GM23338 (cell line): ENCODE measurements at regions not wholly inside any gene's neighbourhood (a gene's known extent, or its start where the extent isn't known, plus 50 kb on each side); places are given as distances from the start of the nearest gene placed in this dataset.

Experiments
- EZH2 ChIP-seq: fragments of 200-600 bp; sonication (generic); IDR thresholded peaks from one replicate; pipeline ENCODE4 v1.8.0; 2017; ENCODE audit warnings: antibody characterized with exemption, mild to moderate bottlenecking, low read depth; ENCODE audit not compliant: unreplicated experiment
- EZH2phosphoT487 ChIP-seq: fragments of 200-600 bp; sonication (generic); IDR thresholded peaks from one replicate; pipeline ENCODE4 v1.8.1; 2018; ENCODE audit warnings: antibody characterized with exemption; ENCODE audit not compliant: unreplicated experiment
- JUNB ChIP-seq: IDR thresholded peaks from one replicate; pipeline ENCODE4 v1.6.1; 2016; ENCODE audit warnings: antibody characterized with exemption; ENCODE audit not compliant: unreplicated experiment
- POLR2AphosphoS5 ChIP-seq: IDR thresholded peaks from 2 replicates; pipeline ENCODE4 v1.6.1; 2016; ENCODE audit warnings: antibody characterized with exemption, low read depth
- STAT1 ChIP-seq: IDR thresholded peaks from one replicate; pipeline ENCODE4 v1.6.1; 2016; ENCODE audit warnings: antibody characterized with exemption; ENCODE audit not compliant: unreplicated experiment
- ZNF462 ChIP-seq: fragments of 250-450 bp; sonication (Bioruptor Pico); IDR thresholded peaks from 2 replicates; pipeline ENCODE4 v1.5.0; 2020; ENCODE audit warnings: mild to moderate bottlenecking, moderate library complexity
- TF ChIP-seq, protein P1 (sequence below), 2 experiments: fragments of 200-600 bp in 1 of 2; sonication (generic) in 1 of 2; conservative IDR thresholded peaks; 2 replicates each; pipeline versions ENCODE4 v1.5.1 to v1.6.1; 2016 to 2017; ENCODE audit warnings: antibody characterized with exemption in 2 of 2, low read depth in 2 of 2, mild to moderate bottlenecking in 2 of 2, moderate library complexity in 1 of 2
- TF ChIP-seq, protein P2 (sequence below): IDR thresholded peaks from one replicate; pipeline ENCODE4 v1.6.1; 2018; ENCODE audit warnings: antibody characterized with exemption; ENCODE audit not compliant: unreplicated experiment

- TF ChIP-seq, protein P1, sequence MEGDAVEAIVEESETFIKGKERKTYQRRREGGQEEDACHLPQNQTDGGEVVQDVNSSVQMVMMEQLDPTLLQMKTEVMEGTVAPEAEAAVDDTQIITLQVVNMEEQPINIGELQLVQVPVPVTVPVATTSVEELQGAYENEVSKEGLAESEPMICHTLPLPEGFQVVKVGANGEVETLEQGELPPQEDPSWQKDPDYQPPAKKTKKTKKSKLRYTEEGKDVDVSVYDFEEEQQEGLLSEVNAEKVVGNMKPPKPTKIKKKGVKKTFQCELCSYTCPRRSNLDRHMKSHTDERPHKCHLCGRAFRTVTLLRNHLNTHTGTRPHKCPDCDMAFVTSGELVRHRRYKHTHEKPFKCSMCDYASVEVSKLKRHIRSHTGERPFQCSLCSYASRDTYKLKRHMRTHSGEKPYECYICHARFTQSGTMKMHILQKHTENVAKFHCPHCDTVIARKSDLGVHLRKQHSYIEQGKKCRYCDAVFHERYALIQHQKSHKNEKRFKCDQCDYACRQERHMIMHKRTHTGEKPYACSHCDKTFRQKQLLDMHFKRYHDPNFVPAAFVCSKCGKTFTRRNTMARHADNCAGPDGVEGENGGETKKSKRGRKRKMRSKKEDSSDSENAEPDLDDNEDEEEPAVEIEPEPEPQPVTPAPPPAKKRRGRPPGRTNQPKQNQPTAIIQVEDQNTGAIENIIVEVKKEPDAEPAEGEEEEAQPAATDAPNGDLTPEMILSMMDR (conservative IDR thresholded peaks at IDR 0.05; ENCODE audit: low read depth in 2 of 2): no peak
- TF ChIP-seq, protein P2, sequence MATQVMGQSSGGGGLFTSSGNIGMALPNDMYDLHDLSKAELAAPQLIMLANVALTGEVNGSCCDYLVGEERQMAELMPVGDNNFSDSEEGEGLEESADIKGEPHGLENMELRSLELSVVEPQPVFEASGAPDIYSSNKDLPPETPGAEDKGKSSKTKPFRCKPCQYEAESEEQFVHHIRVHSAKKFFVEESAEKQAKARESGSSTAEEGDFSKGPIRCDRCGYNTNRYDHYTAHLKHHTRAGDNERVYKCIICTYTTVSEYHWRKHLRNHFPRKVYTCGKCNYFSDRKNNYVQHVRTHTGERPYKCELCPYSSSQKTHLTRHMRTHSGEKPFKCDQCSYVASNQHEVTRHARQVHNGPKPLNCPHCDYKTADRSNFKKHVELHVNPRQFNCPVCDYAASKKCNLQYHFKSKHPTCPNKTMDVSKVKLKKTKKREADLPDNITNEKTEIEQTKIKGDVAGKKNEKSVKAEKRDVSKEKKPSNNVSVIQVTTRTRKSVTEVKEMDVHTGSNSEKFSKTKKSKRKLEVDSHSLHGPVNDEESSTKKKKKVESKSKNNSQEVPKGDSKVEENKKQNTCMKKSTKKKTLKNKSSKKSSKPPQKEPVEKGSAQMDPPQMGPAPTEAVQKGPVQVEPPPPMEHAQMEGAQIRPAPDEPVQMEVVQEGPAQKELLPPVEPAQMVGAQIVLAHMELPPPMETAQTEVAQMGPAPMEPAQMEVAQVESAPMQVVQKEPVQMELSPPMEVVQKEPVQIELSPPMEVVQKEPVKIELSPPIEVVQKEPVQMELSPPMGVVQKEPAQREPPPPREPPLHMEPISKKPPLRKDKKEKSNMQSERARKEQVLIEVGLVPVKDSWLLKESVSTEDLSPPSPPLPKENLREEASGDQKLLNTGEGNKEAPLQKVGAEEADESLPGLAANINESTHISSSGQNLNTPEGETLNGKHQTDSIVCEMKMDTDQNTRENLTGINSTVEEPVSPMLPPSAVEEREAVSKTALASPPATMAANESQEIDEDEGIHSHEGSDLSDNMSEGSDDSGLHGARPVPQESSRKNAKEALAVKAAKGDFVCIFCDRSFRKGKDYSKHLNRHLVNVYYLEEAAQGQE: no peak
- TF ChIP-seq POLR2AphosphoS5: no peak
- no peak for TF ChIP-seq EZH2
- TF ChIP-seq EZH2phosphoT487: no peak
- no peak for TF ChIP-seq STAT1
- TF ChIP-seq ZNF462 (CRISPR knock-in tag): no peak
- no peak for TF ChIP-seq JUNB
These were observed 389.9 kb downstream of the GRIN2B start for GRCh38 chr12:13591488-13591887.
